ENCODE measurements at regions not wholly inside any gene's neighbourhood (a gene's known extent, or its start where the extent isn't known, plus 50 kb on each side); places are given as distances from the start of the nearest gene placed in this dataset.
"Not testable (repeated sequence)": the region's sequence is repeated elsewhere in the genome, so short reads cannot be mapped to it uniquely, and the experiment has no call there.

- DNase-seq (ENCODE audit: low read depth, low spot score) (no peak), FAIRE-seq (no peak)
- POLR2A ChIA-PET: no interaction called here
- BruUV-seq (replicated peaks): no TSS peak
- no peaks in the 10 kb centered on the region for H4K20me1 ChIP-seq (replicated peaks; ENCODE audit: control insufficient read depth, extremely low read depth, insufficient read depth, low read length)
- H3K9me1 ChIP-seq (replicated peaks; ENCODE audit: control insufficient read depth, extremely low read depth, insufficient read depth, low read length): no peaks in the 10 kb centered on the region
- H3K27ac ChIP-seq (ENCODE audit: insufficient read depth, low read depth, low read length): no peak overlapping the region
- no peaks in the 10 kb centered on the region for H3K36me3 ChIP-seq (ENCODE audit: control insufficient read depth in 2 of 2, extremely low read depth in 1 of 2, insufficient read depth in 2 of 2, low read length in 2 of 2)
- no peaks in the 10 kb centered on the region for H3K4me1 ChIP-seq (ENCODE audit: control insufficient read depth, extremely low read depth, insufficient read depth, low read length)
- no peak overlapping the region for H3K4me2 ChIP-seq (ENCODE audit: insufficient read depth, low read length)
- H3K4me3 ChIP-seq (replicated peaks in 1 of 3; ENCODE audit: insufficient read depth in 1 of 3, low read depth in 1 of 3, low read length in 3 of 3): no peak overlapping the region
- H2AFZ ChIP-seq (ENCODE audit: low read depth, low read length): no peak overlapping the region
- no peak for TF ChIP-seq MAX (IDR thresholded peaks at IDR 0.05; ENCODE audit: insufficient read depth, insufficient read length)
- TF ChIP-seq POLR2AphosphoS5 (IDR thresholded peaks at IDR 0.05; ENCODE audit: insufficient read depth, low read depth, low read length): no peak
- TF ChIP-seq JUN (IDR thresholded peaks at IDR 0.05; ENCODE audit: borderline replicate concordance, insufficient read depth, insufficient read length, low read depth): no peak
- TF ChIP-seq GATA2 (IDR thresholded peaks at IDR 0.05; ENCODE audit: insufficient read depth, insufficient read length, low read depth, low read length): no peak
- no peak for TF ChIP-seq FOS (IDR thresholded peaks at IDR 0.05; ENCODE audit: borderline replicate concordance, insufficient read depth, low read length)
- TF ChIP-seq MYC (IDR thresholded peaks at IDR 0.05; ENCODE audit: low read depth, low read length): no peak
- no peak for TF ChIP-seq POLR2A (IDR thresholded peaks at IDR 0.05; ENCODE audit: low read depth, low read length)
- TF ChIP-seq CTCF (IDR thresholded peaks at IDR 0.05; ENCODE audit: extremely low read depth in 1 of 2, insufficient read depth in 1 of 2, low read depth in 1 of 2, low read length in 2 of 2): no peak
- no peak for TF ChIP-seq EZH2 (IDR thresholded peaks at IDR 0.05; ENCODE audit: borderline replicate concordance, low read depth, low read length, severe bottlenecking)
- CTCF ChIA-PET: interaction anchor here (1.1 kb wide), 1 partner anchor 103 kb away, joined by 3 read pairs; no protein-coding TSS in a partner anchor
- H3K27me3 ChIP-seq (ENCODE audit: control insufficient read depth in 2 of 2, insufficient read depth in 2 of 2, low read length in 2 of 2): no peaks in the 10 kb centered on the region
- dilution Hi-C loops (cut with MboI; ENCODE audit: extremely low pct_ligation_motif_present, low sequenced_read_pairs) (no loop called here), intact Hi-C loops (cut with micrococcal nuclease) (no loop called here)
- H3K9me3 ChIP-seq (replicated peaks; ENCODE audit: control insufficient read depth, insufficient read depth, low read length): no peaks in the 10 kb centered on the region
- H3K79me2 ChIP-seq (ENCODE audit: control insufficient read depth, insufficient read depth, low read length): no peaks in the 10 kb centered on the region
- H3K9ac ChIP-seq (replicated peaks; ENCODE audit: extremely low read depth, insufficient read depth, low read length): no peak overlapping the region
Measured at GRCh38 chr2:100713106-100713505, 106.8 kb upstream of the NPAS2 start.

- not testable (repeated sequence) for FAIRE-seq
Measured at GRCh38 chr2:100714396-100715010, 105.4 kb upstream of the NPAS2 start.

GRCh38 chr2:100715861-100716260 is 104.1 kb upstream of the NPAS2 start:
- POLR2A ChIA-PET; H3K4me3 ChIP-seq (replicated peaks in 1 of 3; ENCODE audit: insufficient read depth in 1 of 3, low read depth in 1 of 3, low read length in 3 of 3); H4K20me1 ChIP-seq (replicated peaks; ENCODE audit: control insufficient read depth, extremely low read depth, insufficient read depth, low read length); H3K4me1 ChIP-seq (ENCODE audit: control insufficient read depth, extremely low read depth, insufficient read depth, low read length); H2AFZ ChIP-seq (ENCODE audit: low read depth, low read length); H3K27ac ChIP-seq (ENCODE audit: insufficient read depth, low read depth, low read length); H3K27me3 ChIP-seq (ENCODE audit: control insufficient read depth in 2 of 2, insufficient read depth in 2 of 2, low read length in 2 of 2); dilution Hi-C loops (cut with MboI; ENCODE audit: extremely low pct_ligation_motif_present, low sequenced_read_pairs); H3K36me3 ChIP-seq (ENCODE audit: control insufficient read depth in 2 of 2, extremely low read depth in 1 of 2, insufficient read depth in 2 of 2, low read length in 2 of 2); FAIRE-seq; intact Hi-C loops (cut with micrococcal nuclease); H3K4me2 ChIP-seq (ENCODE audit: insufficient read depth, low read length); H3K9me1 ChIP-seq (replicated peaks; ENCODE audit: control insufficient read depth, extremely low read depth, insufficient read depth, low read length); H3K9ac ChIP-seq (replicated peaks; ENCODE audit: extremely low read depth, insufficient read depth, low read length); H3K79me2 ChIP-seq (ENCODE audit: control insufficient read depth, insufficient read depth, low read length); H3K9me3 ChIP-seq (replicated peaks; ENCODE audit: control insufficient read depth, insufficient read depth, low read length); BruUV-seq (replicated peaks); DNase-seq (ENCODE audit: low read depth, low spot score); CTCF ChIA-PET: not testable (repeated sequence)

More at GRCh38 chr2:100714396-100715010, 105.4 kb upstream of the NPAS2 start:
- intact Hi-C loops (cut with micrococcal nuclease); DNase-seq (ENCODE audit: low read depth, low spot score); H3K9ac ChIP-seq (replicated peaks; ENCODE audit: extremely low read depth, insufficient read depth, low read length); dilution Hi-C loops (cut with MboI; ENCODE audit: extremely low pct_ligation_motif_present, low sequenced_read_pairs); H3K4me1 ChIP-seq (ENCODE audit: control insufficient read depth, extremely low read depth, insufficient read depth, low read length); BruUV-seq (replicated peaks); CTCF ChIA-PET; H3K27ac ChIP-seq (ENCODE audit: insufficient read depth, low read depth, low read length); H3K36me3 ChIP-seq (ENCODE audit: control insufficient read depth in 2 of 2, extremely low read depth in 1 of 2, insufficient read depth in 2 of 2, low read length in 2 of 2); H3K9me3 ChIP-seq (replicated peaks; ENCODE audit: control insufficient read depth, insufficient read depth, low read length); H2AFZ ChIP-seq (ENCODE audit: low read depth, low read length); H3K27me3 ChIP-seq (ENCODE audit: control insufficient read depth in 2 of 2, insufficient read depth in 2 of 2, low read length in 2 of 2); H3K79me2 ChIP-seq (ENCODE audit: control insufficient read depth, insufficient read depth, low read length); H3K4me3 ChIP-seq (replicated peaks in 1 of 3; ENCODE audit: insufficient read depth in 1 of 3, low read depth in 1 of 3, low read length in 3 of 3); H4K20me1 ChIP-seq (replicated peaks; ENCODE audit: control insufficient read depth, extremely low read depth, insufficient read depth, low read length); POLR2A ChIA-PET; H3K4me2 ChIP-seq (ENCODE audit: insufficient read depth, low read length); H3K9me1 ChIP-seq (replicated peaks; ENCODE audit: control insufficient read depth, extremely low read depth, insufficient read depth, low read length): not testable (repeated sequence)
